NCI-H1105 (cell line): ENCODE measurements at regions not wholly inside any gene's neighbourhood (a gene's known extent, or its start where the extent isn't known, plus 50 kb on each side); places are given as distances from the start of the nearest gene placed in this dataset.

Experiments
- DNase-seq: peaks from one replicate; lab custom pipeline; 2025; lab: John Stamatoyannopoulos, UW

DNA sequence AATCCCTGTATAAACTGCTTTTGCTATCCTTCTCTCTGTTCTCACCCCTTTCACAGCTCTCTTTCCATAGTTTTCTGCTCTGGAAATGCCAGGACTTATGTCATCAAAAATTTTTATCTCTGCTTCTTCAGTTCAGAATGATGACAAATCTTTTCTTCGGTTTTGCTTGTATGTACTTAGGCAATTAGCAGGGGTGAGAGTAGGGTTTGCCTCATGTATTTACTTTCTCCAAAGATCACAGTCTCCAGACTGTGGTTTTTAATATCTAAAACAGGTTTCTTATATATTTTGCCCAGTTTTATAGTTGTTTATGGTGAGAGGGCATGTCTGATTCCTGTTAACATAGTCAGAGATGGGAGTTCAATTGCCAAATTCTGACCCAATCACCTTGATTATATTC is 235.4 kb upstream of the LYPLAL1 start:
- no peak for DNase-seq

DNA sequence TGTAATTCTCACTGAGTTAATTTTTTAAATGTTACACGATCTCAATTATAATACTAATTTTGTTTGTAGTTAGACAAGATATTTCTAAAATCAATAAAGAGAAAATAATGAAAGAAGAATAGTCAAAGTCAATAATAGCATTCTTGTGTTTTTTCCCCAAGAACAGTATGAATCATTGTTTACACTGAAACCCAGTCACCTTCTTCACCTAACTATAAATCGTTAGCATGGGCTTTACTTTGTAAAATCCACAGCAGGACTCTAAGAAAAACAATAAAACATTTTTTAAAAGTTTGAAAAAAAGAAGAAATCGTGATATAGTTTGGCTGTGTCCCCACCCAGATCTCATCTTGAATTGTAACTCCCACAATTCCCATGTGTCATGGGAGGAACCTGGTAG is 234.6 kb upstream of the LYPLAL1 start:
- no peak for DNase-seq

DNA sequence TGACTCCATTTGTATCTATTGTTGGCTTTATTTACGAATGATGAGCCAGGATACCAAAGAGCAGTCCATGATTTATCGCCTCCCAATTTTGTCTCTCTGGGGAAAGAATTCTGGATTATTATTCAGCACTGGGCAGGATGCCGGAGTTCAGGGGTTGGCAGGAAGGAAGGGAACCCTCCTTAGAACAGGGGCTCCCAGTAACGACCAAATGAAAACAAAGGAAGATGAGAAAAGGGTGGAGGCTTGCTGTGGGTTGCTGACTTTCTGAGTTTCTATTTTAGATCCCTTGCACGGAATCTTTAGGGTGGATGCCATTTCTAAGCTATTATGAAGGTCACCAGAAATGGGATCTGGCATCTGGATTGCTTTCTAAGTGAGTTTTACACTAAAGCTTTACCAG is 231.2 kb upstream of the LYPLAL1 start:
- no peak for DNase-seq

DNA sequence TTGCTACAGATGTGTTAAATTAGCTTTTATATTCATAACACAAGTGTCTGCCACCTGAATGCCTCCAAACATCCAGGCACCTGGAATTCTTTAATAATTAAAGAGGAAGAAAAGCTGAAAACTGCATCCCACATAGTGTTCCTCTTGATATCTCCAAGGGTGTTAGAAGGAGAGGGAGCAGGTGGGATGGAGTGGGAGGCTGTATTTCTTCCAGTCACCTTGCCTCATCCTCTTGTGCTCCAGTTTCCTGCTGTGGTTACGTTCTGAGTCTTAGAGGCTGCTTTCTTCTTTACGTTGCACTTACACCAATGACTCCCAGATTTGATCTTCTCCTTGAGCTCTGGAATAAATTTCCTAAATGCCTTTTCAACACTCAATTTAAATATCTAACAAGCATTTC is 230.3 kb upstream of the LYPLAL1 start:
- no peak for DNase-seq

DNA sequence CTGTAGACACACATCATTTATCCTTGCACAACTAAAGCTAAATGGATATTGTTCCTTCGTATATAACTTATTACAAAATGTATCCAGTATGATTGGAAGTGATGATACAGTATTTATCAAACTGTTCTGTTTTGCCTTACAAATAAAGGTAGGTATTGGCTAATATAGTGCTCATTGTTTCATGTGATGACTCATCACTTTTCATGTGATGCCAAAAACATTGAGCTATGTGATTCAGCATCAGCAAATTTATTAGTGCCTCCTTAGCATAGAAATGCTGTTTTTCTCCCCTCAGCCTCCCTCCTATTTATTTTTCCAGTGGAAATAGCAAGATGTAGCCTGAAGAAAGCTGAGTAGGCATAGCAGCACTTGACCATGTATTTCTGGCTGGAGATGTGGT is 228.6 kb upstream of the LYPLAL1 start:
- DNase-seq, result no peak

- DNase-seq, result no peak
Measured at GRCh38 chr1:218946147-218946546, 227.5 kb upstream of the LYPLAL1 start.

DNA sequence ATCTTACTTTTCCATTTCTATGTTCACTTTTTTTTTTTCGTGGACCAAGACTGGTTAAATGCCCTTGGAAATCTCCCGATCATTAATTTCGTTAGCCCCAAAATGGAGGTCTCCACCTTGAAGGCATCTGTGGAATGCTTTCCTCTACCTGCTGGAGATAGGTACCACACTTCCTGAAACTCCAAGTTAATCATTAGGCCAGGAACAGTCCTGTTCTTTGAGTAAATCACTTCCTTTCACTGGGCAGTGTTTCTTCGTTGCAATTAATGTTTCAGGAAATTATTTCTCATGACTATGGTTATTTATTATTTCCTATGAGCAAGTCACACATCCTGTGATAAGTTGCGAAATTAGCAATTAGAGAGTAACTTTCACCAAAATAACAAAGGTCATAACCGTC is 225.2 kb upstream of the LYPLAL1 start:
- DNase-seq, result no peak

DNA sequence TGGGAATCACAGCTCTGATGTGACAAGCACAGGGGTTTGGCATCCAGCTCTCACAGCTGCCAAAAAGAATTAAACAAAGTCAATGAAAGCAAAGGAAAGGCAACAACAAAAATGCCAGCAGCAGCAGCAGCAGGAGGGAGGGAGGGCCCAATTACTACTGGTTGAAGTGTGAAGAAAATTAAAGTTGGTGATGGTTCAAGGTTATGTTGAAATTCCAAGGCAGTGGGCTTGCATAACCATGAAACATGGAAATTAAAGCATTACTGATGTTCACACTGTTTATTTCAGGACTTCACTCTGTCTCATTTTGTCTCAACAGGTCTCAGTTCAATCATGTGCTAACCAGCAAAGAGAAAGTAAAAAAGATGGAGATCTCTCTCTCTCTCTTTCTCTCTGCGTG is 220.3 kb upstream of the LYPLAL1 start:
- no peak for DNase-seq

- DNase-seq, result no peak
Measured at GRCh38 chr1:218957971-218958370, 215.7 kb upstream of the LYPLAL1 start.

- DNase-seq, result no peak
Measured at GRCh38 chr1:218959784-218960183, 213.9 kb upstream of the LYPLAL1 start.

DNA sequence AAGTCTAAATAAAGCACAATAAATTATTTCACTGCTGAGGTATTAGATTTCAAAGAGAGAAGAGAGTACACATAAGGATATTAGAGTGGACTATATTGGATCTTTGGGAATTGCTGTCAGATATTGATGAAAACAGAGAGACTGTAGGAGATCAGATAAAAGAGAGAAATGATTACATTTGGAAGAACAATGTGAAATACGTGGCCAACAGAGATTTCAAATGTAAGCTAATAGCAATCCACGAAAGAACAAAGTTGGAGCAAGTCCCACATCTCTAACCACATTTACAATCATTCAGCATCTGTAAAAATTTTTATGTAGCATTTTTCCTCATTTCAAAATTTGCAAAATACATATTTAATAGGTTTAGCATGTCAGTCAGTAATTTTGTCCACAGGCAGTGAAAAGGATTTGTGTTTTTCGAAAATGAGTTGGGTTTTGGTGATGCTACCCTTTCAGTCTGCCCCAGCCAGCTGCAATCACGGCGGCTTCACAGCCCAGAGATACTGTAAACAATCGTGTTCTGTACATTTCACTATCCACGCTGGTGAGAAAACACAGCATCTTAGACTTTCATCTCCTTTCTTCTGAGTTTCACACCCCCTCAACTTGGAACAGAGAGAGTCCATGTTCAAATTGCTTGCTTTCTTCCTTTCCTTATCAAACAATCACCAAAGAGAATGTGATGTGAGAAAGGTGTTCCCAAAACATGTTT is 209.1 kb upstream of the LYPLAL1 start:
- DNase-seq, result no peak

GRCh38 chr1:218965821-218966220 is 207.9 kb upstream of the LYPLAL1 start:
- DNase-seq, result no peak

GRCh38 chr1:218967254-218967653 is 206.4 kb upstream of the LYPLAL1 start:
- no peak for DNase-seq

- no peak for DNase-seq
Measured at GRCh38 chr1:218967836-218968235, 205.8 kb upstream of the LYPLAL1 start.

DNA sequence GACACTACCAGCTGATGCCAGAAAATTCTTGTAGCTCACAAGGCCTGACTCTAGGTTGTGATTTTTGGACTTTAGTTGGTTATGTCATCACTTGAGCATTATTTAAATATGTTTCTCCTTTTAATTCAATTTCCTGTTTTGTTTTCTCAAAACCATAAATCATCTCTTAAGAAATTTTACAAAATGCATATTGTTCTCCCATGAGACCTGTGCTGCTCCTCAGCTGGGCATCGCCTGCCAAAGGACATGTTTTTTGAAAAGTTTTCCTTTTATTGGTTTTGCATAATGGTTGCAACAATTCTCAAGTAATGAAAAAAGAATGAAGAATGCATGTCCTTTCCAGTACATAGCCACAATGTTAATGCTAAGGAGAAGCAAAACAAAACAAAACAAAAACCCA is 204.7 kb upstream of the LYPLAL1 start:
- DNase-seq, result no peak

DNA sequence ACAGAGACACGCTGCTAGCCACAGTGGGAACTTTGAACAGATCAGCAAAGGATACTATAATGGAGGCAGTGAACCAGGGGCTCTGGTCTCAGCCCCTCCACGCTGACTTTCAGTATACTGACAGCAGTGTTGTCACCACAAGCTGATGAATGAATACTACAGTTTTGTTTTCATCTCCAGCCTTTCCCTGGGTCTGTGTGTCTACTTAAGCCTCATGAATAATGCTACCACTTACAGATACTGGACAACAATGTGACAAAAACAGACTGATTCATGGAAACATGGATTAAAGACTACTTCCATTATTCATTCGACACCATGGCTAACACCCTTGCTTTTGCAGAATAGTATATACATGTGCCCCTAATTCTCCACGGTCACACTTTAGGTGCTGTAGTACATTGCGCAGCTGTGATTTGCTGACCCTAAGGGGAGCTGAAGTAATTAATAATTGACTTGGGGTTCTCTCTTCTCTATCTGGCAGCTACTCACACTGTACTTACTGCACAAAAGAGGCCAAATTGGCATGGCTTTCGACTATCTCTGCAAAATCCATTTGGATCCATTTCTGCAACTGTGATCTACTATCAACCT is 203.2 kb upstream of the LYPLAL1 start:
- no peak for DNase-seq

- no peak for DNase-seq
Measured at GRCh38 chr1:218971156-218971555, 202.5 kb upstream of the LYPLAL1 start.

GRCh38 chr1:218980881-218981280 is 192.8 kb upstream of the LYPLAL1 start:
- DNase-seq, result no peak

- DNase-seq, result no peak
Measured at GRCh38 chr1:218982482-218982881, 191.2 kb upstream of the LYPLAL1 start.

DNA sequence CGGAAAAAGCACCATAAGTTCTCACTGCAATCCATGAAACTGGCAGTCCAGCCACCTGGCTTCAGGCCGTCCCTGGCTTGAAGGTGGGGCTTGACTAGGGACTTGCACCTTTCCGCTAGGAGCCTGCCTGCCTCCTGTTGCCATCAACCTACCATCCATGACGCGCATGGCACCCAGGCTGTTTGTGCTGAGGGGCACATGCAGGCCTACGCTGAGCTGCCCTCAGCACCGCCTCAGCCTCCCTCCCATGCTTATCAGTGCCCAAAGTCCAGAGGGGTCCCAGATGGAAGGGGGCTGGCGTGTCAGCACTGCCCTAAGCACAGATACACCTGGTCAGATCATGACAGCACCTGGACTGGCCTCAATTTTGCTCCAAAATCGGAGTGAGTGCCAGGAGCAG is 190.2 kb upstream of the LYPLAL1 start:
- no peak for DNase-seq

- no peak for DNase-seq
Measured at GRCh38 chr1:218983848-218984247, 189.8 kb upstream of the LYPLAL1 start.

DNA sequence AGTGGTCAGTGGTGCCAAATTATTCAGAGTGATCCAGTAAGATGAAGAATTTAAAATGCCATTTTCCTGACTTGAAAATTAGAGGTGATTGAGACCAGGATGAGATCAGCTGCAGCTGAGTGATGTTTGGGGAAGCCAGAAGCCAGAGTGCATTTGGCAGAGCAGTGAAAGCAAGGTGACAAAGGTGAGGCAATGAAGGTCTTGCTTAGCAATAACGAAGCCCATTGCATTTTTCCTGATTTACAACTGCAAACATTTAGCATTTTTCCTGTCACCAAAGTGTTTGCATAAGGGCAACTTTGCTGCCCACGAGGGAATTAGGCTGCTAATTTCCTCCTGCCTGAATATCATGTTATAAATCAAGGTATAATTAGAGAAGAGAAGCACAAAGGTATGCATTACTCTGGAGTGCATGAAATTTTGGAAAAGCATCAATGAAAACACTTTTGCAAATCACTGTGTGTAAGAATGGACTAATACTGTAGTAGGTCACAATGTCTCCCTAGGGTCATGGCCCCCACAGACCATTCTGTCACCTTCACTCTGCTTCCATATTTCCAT is 188.2 kb upstream of the LYPLAL1 start:
- no peak for DNase-seq

DNA sequence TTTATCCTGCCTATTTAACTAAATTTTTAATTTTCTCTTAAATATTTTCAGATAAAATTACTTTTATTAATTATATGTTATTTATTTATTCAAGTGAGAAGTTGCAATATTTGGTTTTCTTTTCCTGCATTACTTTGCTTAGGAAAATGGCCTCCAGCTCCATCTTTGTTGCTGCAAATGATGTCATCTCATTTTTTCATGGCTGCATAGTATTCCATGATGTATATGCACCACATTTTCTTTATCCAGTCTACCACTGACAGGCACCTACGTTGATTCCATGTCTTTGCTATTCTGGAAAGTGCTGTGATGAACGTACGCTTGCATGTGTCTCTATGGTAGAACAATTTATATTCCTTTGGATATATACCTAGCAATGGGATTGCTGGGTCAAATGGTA is 186.9 kb upstream of the LYPLAL1 start:
- DNase-seq, result no peak

GRCh38 chr1:218990019-218990418 is 183.7 kb upstream of the LYPLAL1 start:
- no peak for DNase-seq
